PFSK-1 (cell line): ENCODE measurements at regions not wholly inside any gene's neighbourhood (a gene's known extent, or its start where the extent isn't known, plus 50 kb on each side); places are given as distances from the start of the nearest gene placed in this dataset.

Experiments used
- POLR2AphosphoS5 ChIP-seq: IDR thresholded peaks from 2 replicates; pipeline ENCODE4 v1.6.1; 2012; ENCODE audit warnings: low read depth, mild to moderate bottlenecking, control low read depth, low read length, moderate library complexity
- SIN3A ChIP-seq: IDR thresholded peaks from 2 replicates; pipeline ENCODE4 v1.6.1; 2012; ENCODE audit warnings: mild to moderate bottlenecking, low read length, moderate library complexity, borderline replicate concordance; ENCODE audit not compliant: insufficient read depth

DNA sequence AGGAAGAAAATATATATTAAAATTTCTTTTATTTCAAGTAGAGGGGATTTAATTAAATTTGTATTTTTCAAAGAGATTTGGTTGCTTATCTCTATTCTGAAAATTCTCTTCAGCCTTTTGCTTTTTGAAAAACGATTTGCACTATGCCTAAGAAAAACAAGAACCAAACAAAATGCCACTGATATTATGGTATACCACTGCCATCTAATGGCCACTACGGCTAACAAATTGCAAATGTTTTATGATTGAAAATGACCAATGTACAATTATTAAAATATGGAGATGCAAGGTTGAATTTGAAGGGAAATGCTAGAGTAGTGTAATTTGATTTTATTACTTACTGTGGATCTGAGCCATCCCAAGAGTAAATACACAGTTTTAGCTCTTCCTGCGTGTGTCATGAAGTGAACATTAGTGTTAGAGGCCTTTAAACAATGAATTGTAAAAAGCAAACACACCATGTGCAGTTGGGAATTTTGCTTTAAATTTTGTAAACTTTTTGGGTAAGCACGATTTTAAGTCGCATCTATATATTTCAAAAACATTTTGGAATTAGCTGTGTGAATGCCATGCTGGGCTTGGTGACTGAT, 137.4 kb upstream of the USP25 start:
- no peak for TF ChIP-seq POLR2AphosphoS5
- TF ChIP-seq SIN3A: no peak
